SKM-1 treated with dmso at 0.1 percent for 144 hours (cell line): ENCODE measurements at regions not wholly inside any gene's neighbourhood (a gene's known extent, or its start where the extent isn't known, plus 50 kb on each side); places are given as distances from the start of the nearest gene placed in this dataset.

ENCODE experiments used
- DNase-seq: peaks from one replicate; lab custom pipeline; 2025; ENCODE audit not compliant: unreplicated experiment; lab: John Stamatoyannopoulos, UW

DNA sequence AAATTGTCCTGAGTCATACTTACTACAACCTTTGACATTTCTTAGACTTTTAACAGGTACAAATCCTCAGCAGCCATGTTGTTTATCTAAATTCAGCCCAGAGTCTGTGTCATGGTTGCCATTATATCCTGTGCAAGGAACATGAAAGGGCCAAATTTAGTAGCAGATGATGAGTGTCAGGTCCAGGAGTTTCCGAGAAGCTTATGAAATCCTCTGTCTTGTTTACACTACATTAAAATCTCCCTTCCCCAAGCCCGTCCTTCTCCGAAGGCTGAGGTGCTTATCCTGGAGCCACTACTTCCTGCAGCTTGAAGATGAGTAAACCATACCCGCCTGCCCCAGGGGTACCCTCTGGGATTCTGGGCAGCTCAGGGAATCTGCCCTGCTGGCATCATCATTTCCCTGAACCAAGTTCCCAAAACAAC is 102.6 kb upstream of the SERP2 start:
- DNase-seq = no peak

DNA sequence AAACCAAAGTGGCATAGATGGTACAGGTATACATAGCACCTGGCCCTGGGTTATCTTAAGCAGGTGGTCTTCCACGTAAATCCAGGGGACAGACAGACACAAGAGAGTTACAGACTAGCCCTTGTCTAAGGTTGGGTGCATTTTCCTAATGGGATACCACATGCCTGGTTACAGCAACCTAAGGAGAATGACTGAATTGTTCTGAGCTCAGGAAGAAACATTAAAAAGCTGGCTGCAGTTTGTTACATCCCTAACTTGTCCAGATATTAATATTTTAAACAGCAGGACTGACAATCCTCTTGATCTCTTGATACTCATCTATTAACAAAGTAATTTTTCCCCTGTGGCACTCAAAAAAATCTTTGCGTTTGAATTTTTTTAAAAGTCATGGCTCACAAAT is 102.2 kb upstream of the SERP2 start:
- DNase-seq = no peak

- DNase-seq = no peak
These were observed 101.7 kb upstream of the SERP2 start for GRCh38 chr13:44271915-44272341.

DNA sequence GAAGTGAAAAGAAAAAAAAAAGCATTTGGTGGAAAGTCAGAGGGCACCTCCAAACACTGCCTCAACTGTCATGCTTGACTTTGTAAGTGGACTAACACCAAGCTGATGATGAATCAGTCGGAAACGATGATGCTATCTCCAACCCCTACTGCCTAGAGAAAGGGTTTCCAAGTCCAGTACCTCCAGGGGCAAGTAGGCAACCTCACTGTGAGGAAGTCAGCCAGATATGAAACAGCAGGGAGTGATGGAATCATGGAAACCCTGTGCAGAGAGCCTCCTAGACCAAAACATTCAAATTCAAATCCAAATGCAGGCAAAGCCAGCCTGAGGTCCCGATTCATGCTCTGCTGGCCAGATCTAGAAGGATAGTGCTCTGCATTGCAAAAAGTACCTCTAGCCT is 100.9 kb upstream of the SERP2 start:
- no peak for DNase-seq

- DNase-seq = no peak
These were observed 100.4 kb upstream of the SERP2 start for GRCh38 chr13:44273216-44273615.

DNA sequence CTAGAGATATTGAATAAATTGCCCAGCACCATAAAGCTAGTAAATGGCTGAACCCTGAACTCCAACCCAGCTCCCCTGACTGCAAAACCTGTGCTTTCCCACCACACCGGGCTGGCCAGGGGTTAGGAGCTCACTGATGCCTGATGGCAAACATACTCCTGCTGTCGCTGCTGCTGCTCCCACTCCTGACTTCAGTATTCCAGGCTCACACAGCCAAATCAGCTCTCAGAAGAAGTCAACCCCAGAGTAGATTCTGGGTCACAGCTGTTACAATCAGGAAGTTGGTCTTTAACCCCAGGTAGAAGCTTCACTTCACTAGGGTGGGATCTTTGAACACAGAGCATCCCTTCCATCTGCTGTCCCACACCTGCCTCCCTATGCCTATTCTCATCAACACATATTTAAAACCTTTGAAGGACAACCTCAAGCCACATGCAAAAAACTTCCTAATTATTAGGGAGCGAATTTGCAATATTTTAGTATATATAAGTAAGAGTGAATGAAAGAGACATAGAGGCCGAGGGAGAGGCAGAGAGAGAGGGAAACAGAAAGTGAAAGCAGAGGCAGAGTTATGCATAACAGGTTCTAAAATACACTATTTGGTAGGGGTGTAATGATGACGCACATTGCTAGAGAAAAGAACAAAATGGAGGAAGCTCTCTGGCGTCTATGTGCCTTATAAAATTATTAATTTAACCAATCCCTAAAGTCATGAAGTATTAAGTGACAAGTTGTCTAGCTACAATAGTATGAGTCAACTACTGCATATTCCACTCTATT is 99.4 kb upstream of the SERP2 start:
- DNase-seq = no peak

- DNase-seq = no peak
These were observed 98.8 kb upstream of the SERP2 start for GRCh38 chr13:44274771-44275205.

GRCh38 chr13:44275381-44275780 is 98.2 kb upstream of the SERP2 start:
- DNase-seq = no peak

- no peak for DNase-seq
These were observed 97.6 kb upstream of the SERP2 start for GRCh38 chr13:44276061-44276460.

GRCh38 chr13:44277459-44277858 is 96.2 kb upstream of the SERP2 start:
- no peak for DNase-seq

- DNase-seq = no peak
These were observed 95.5 kb upstream of the SERP2 start for GRCh38 chr13:44278166-44278565.

GRCh38 chr13:44280456-44280855 is 93.2 kb upstream of the SERP2 start:
- DNase-seq = no peak

GRCh38 chr13:44281252-44282000 is 92.2 kb upstream of the SERP2 start:
- DNase-seq = no peak

DNA sequence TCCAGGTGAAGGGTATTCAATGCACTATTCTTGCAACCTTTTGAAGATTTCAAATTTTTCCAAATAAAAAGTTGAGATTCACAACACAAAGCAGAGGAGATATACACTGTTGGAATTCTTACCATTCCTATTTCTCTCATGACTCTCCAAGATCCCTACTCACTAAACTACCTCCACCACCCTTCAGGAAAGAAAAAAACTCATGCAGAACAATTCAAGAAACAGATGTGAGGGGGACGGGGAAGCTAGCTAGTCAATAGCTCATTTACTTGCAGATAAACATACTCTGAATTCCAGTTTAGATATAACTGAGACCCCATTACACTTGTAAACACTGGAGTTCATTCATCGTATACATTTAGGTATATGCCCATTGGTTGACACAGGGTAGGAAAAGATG is 90.0 kb upstream of the SERP2 start:
- DNase-seq = no peak

GRCh38 chr13:44287958-44288357 is 85.7 kb upstream of the SERP2 start:
- no peak for DNase-seq

DNA sequence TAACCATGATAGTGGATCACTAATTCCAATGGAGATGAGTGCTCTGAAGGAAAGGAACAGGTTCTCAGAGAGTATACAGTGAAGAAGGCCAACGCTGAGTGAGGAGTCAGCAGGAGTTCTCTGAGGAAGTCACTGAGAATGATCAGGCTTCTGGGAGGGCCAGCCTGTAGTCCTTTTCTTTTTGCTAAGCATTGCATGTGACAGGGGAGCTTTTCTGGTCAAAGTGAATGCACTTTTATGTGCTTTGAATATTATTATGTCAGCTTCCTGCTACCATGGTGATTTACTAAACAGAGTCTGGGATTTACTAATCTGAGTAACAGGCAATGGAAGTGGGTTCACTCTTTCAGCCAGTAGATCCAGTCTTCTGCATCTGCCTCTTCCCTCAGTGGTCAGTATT is 81.1 kb upstream of the SERP2 start:
- DNase-seq = no peak

- DNase-seq = no peak
These were observed 80.2 kb upstream of the SERP2 start for GRCh38 chr13:44293374-44293773.

DNA sequence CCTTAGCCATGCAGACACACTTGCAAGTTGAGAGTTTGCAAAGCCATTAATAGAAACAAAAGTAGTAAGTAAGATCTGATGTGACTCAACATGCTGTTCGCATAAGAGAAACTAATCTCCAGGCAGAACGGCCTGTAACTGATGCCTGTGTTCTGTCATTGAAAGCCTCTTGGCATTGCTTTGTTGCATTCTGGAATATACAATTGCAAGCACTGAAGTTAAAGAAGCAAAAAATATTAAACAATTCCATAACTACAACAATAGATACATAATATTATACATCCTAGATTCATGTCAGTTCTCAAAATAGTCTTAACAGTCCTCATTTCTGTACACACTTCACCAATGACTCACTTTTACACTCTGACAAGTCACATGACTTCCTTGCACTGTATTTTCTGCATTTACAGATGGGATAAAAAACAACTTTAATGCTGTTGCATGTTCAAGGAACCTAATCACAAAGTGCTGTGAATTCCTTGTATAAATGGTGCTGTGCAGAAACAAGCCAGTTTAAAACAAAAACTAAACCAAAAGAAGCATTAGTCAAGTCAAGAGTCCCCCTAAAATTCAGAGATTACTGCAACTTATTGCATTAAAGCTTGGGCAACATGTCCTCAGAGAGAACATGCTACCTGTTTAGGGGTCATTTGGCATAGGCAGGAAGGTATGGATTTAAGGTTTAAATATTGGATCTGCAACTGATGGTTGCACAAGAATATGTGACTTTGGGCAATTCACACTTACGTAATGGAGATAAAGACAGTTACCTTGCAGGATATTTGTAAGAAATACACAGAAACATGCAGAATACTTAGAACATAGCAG is 79.5 kb upstream of the SERP2 start:
- DNase-seq = no peak

- DNase-seq = peak; percentile 38
These were observed 78.7 kb upstream of the SERP2 start for GRCh38 chr13:44294876-44295275.

- no peak for DNase-seq
These were observed 76.8 kb upstream of the SERP2 start for GRCh38 chr13:44296856-44297255.

GRCh38 chr13:44298314-44298713 is 75.3 kb upstream of the SERP2 start:
- no peak for DNase-seq
